T-helper 1 cell treated with Interleukin-12 subunit alpha and Interleukin-12 subunit beta and Interleukin-4 antibody, amounts not matched to agents 30 μg/mL and 1 μg/mL, for 36 hours (primary cell): ENCODE measurements at regions not wholly inside any gene's neighbourhood (a gene's known extent, or its start where the extent isn't known, plus 50 kb on each side); places are given as distances from the start of the nearest gene placed in this dataset.

Source experiments
- H3K27ac Mint-ChIP-seq: one replicate; pipeline ENCODE4 v1.8.0; 2021; ENCODE audit warnings: mild to moderate bottlenecking, mixed read lengths
- H3K27me3 Mint-ChIP-seq: one replicate; pipeline ENCODE4 v1.8.0; 2021; ENCODE audit warnings: low read depth, mixed read lengths
- H3K36me3 Mint-ChIP-seq: one replicate; pipeline ENCODE4 v1.8.0; 2021; ENCODE audit warnings: low read depth, mixed read lengths
- H3K4me1 Mint-ChIP-seq: one replicate; pipeline ENCODE4 v1.8.0; 2021; ENCODE audit warnings: low read depth, mixed read lengths
- H3K4me3 Mint-ChIP-seq: one replicate; pipeline ENCODE4 v1.8.0; 2021; ENCODE audit warnings: mild to moderate bottlenecking, moderate library complexity, mixed read lengths
- H3K9me3 Mint-ChIP-seq: one replicate; pipeline ENCODE4 v1.8.0; 2021; ENCODE audit warnings: mixed read lengths

DNA sequence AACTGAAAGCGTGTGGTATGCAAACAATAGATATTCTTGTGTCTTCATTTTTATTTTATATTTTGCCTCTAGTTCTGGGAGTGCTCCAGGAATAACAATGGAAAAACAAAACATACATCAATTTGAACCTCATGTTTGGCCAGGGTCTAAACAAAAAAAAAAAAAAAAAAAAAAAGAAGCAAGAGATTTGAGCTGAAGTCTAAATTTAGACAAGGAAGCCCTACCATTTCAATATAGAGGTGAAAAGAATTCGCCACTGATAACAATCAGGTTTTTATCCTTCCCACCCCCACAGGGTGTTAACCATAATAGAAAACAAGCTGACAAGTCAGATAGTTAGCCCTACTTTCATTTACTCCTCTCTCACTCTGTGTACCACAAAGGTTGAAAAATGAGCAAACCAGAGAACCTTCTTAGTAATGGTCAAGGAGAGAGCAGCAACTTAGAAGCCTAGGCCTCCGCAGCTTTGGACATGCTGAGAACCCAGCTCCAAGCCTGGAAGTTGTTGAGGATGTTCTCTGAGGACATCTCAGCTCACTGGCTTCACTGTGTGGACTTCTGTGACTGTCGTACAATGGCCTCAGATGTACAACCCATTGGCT lies 118.2 kb upstream of the HMHB1 start:
- Mint-ChIP-seq H3K4me3 (no peak overlapping the region), H3K27me3 (peaks cover 12% of the 10 kb centered on the region), H3K9me3 (peaks cover 23% of the 10 kb centered on the region), H3K36me3 (peaks cover 10% of the 10 kb centered on the region), H3K4me1 (peaks cover 10% of the 10 kb centered on the region), H3K27ac (no peak overlapping the region)

DNA sequence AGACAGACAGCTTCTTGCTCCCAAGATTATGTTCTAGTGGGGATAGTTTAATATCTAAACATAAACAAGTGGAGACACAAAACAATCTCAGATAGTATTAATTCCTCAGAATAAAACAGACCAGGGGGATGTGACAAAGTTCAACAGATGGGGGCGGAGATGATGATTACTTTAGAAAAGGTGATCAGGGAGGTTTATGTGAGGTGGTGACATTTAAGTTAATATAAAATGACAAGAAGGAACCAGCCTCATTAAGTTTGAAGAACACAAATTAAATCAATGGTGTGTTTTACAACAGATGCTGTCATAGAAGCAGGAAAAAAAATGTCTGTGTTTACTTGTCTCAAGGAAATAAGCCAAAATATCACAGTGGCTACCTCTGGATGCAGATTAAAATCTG lies 119.6 kb upstream of the HMHB1 start:
- Mint-ChIP-seq H3K27me3 (peaks cover 12% of the 10 kb centered on the region), H3K9me3 (peaks cover 29% of the 10 kb centered on the region), H3K4me3 (no peak overlapping the region), H3K4me1 (peaks cover 8% of the 10 kb centered on the region), H3K36me3 (peaks cover 10% of the 10 kb centered on the region), H3K27ac (no peak overlapping the region)

DNA sequence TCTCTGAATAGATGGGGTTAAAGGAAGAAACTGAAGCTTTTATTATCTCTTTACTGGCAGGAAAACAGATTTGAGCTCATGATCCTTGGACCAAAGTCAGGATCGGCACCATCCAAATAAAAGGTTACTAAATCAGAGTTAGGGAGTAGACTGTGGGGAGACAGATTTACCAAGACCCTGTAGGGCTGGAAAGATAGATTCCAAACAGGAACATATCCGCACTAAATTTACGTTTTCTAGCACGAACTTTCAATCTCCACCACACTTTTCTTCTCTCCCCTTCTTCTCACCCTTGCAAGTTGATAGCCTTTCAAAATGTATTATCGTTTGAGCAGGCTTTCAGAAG lies 120.0 kb upstream of the HMHB1 start:
- Mint-ChIP-seq H3K9me3 (peaks cover 29% of the 10 kb centered on the region), H3K4me3 (no peak overlapping the region), H3K27ac (no peak overlapping the region), H3K27me3 (peaks cover 12% of the 10 kb centered on the region), H3K36me3 (peaks cover 10% of the 10 kb centered on the region), H3K4me1 (peaks cover 8% of the 10 kb centered on the region)

DNA sequence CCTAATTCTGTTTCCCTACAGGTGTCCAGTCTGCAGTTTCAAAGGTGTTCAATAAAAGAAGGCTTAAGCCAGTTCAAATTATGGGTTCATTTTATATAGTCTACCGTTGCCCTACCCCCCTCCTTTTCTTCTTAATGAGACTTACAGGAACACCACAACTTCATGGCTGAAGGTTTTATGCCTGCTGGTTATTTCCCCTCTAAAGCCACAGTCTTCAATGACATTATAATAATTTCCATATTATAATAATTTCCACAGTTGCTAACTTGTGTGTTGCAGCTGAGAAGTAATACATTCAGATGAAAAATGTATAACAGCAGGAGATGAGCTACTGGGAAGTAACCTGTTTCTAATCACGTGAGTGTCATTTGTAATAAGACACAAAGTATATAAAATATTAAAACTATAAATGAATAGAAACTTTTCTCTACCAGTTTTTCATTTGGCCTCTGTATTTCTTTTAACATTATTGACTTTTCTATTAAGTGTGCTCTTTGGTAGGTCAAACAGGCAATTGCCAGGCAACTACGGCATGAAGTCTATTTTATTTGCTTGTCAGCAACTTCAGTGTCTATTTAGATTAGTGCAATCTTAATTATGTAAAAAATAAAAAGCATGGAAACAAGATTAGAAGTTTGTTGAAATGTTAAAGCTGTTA lies 120.5 kb upstream of the HMHB1 start:
- H3K4me1 Mint-ChIP-seq, result peaks cover 8% of the 10 kb centered on the region

DNA sequence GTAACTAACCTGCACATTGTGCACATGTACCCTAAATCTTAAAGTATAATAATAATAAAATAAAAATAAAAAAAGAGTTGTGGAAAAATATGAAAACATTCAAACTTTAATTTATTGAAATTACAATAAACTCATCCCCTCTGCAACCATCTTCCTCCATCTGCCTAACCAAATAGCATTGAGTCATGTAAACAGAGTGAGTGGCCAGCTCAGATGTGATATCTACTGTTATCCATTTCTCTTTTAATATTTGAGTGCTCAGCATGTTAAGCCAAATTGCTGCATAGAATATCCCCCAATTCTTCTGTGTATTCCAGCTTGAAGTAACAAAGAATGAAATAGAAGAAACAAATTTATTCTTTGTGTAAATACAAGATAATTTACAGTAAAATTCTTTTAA lies 124.4 kb upstream of the HMHB1 start:
- Mint-ChIP-seq H3K9me3 (peaks cover 25% of the 10 kb centered on the region), H3K27ac (no peak overlapping the region), H3K4me3 (no peak overlapping the region), H3K27me3 (peaks cover 12% of the 10 kb centered on the region), H3K4me1 (peaks cover 2% of the 10 kb centered on the region), H3K36me3 (peaks cover 7% of the 10 kb centered on the region)

More for the DNA sequence above, 120.5 kb upstream of the HMHB1 start:
- no peak overlapping the region for H3K27ac Mint-ChIP-seq
- peaks cover 29% of the 10 kb centered on the region for H3K9me3 Mint-ChIP-seq
- H3K36me3 Mint-ChIP-seq, result peaks cover 10% of the 10 kb centered on the region
- peaks cover 12% of the 10 kb centered on the region for H3K27me3 Mint-ChIP-seq
- H3K4me3 Mint-ChIP-seq, result no peak overlapping the region

DNA sequence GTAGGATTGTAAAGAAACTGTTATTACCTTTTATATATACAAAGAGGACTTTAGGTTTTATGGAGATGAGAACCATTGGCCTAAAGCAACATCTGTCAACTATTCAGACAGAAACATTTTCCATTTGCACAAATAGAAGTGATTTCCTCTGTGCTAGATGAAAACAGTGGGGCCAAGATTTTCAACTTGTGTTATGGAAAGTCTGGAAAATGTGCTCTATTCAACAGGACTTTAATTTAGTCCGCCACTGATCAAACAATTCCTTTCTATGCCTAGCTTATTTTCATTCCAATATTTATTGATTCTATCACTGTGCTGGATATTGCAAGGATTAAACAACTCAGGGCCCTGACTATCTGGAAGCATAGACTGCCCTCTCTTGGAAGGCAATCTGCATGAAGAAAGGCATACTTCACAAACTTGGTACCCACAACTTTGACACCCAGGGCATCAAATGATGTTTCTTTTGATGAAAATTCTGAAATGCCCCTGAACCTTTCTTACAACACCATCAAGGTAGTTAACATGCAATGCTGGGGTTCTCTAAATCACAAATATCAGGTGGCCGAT lies 126.6 kb upstream of the HMHB1 start:
- Mint-ChIP-seq H3K36me3 (peaks cover 4% of the 10 kb centered on the region), H3K4me3 (no peak overlapping the region), H3K4me1 (no peaks in the 10 kb centered on the region), H3K27me3 (peaks cover 7% of the 10 kb centered on the region), H3K27ac (no peak overlapping the region), H3K9me3 (peaks cover 17% of the 10 kb centered on the region)

DNA sequence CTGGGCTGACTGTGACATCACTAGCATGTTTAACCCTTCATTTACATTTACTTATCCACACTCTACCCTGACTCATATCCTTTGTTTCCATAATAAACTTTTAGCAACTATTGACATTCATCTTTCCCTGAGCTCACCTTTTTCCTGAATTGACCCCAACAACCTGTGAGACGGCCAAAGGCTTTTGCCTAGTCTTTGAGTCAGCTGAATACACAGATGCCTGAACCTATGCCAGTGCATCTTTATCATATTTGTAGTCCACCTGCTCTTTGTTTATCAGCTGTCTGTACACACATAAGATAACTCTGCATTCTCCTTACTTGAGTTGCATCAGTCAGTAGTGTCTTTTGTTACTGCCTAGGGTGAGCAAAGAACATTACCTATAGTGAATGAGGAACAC lies 128.5 kb upstream of the HMHB1 start:
- Mint-ChIP-seq H3K27me3 (no peaks in the 10 kb centered on the region), H3K4me3 (no peak overlapping the region), H3K9me3 (peaks cover 4% of the 10 kb centered on the region)

DNA sequence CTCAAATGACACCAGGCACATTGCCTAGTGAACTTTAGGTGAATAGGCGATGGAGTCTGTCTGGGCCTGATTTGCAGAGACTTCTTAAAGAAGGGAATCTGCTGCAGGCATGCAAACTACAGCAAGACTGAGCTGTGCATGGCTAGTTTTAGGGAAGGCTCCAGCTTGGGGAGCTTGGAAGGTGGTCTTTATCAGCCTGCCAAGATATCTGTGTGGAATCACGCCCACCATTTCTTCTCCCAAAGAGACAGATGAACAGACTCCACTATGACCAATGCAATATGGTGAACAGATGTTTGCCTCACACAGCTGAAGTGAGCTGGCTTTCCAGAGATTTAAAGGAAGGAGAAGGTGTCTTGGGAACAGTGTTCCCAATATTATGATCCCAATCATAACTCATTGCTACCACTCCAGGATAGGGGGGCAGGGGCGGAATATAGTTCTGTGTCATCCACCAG lies 129.0 kb upstream of the HMHB1 start:
- Mint-ChIP-seq H3K27ac (no peak overlapping the region), H3K9me3 (peaks cover under 1% of the 10 kb centered on the region), H3K27me3 (no peaks in the 10 kb centered on the region), H3K4me1 (peaks cover 5% of the 10 kb centered on the region), H3K4me3 (no peak overlapping the region), H3K36me3 (peaks cover 2% of the 10 kb centered on the region)

More for the DNA sequence above, 128.5 kb upstream of the HMHB1 start:
- Mint-ChIP-seq H3K36me3 (peaks cover 2% of the 10 kb centered on the region), H3K27ac (no peak overlapping the region), H3K4me1 (peaks cover 1% of the 10 kb centered on the region)

DNA sequence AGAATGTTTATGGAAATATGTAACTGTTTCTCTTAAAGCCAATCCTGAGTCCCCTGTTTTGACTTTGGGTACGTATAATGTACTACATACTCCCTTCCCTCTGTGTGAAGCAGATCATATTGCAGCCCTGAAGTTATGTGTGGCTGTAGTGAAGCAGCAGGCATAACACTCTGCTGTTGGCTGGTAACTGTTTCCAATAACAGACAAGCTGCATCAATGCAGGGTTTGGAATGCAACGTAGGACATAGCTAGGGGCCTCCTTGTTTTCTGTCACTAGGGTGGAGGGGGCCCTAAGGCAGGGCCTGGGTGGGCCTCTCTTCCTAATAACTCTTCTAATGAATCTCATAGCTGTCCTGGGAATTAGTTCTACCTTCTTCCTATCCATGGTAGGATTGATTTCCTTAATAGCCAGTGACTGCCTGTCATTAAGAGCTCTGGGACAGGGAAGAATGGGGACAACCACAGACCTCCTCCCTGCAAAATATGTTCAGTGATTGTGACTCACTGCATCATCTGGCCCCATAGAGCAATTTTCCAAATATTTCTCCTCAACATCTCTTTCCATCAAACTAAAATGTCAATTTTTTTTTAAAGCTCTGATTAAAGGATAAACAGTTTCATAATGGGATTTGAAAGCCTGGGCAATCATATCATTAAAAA lies 129.6 kb upstream of the HMHB1 start:
- Mint-ChIP-seq H3K4me1 (peaks cover 5% of the 10 kb centered on the region), H3K9me3 (no peaks in the 10 kb centered on the region), H3K27me3 (no peaks in the 10 kb centered on the region), H3K36me3 (peaks cover 2% of the 10 kb centered on the region), H3K27ac (no peak overlapping the region), H3K4me3 (no peak overlapping the region)

DNA sequence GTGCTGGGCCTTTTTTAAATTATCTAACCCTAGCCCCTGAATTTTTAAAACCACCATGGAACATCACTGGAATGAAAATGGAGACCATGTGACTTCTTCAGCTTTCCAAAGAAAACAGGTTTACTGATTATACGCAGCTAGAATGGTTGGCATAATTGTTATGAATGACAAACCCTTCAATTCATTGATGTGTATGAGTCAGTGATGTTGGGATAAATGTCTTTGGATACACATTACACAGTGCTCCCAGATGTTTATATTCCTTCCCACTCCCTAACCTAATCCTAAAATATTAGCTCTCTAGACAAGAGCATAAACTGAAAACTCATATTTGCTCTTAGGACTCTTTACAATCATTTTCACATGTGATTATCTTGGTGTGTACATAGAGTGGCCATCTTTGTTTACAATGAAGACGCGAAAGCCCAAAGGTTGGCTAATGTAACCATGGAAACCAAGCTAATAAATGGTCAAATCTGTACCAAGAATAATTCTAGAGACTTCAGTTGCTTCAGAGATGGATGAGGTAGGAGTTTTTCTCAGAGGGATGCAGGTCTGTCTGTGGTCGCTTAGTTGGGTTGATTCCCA lies 131.2 kb upstream of the HMHB1 start:
- peaks cover 2% of the 10 kb centered on the region for H3K36me3 Mint-ChIP-seq
- H3K27me3 Mint-ChIP-seq, result no peaks in the 10 kb centered on the region
- peaks cover 5% of the 10 kb centered on the region for H3K4me1 Mint-ChIP-seq
- H3K9me3 Mint-ChIP-seq, result no peaks in the 10 kb centered on the region
- H3K27ac Mint-ChIP-seq, result no peak overlapping the region
- no peak overlapping the region for H3K4me3 Mint-ChIP-seq

DNA sequence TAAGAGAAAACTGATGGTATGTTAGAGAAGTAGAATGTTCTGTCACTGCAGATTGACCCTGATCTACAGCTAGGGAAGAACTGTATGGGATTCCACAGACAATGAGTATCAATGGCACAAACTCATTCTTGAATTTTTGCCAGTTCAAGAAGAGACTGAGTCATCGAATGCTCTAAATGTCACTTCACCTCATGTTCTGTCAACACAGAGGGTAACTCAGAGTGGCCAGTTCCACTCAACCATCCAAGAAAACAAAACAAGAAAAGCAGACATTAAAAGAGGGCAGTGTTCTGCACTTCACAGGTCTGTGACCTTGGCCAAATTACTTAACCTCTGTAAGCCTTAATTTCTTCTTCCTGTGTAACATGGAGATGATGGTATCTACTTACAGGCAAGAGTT lies 132.2 kb upstream of the HMHB1 start:
- no peak overlapping the region for H3K4me3 Mint-ChIP-seq
- H3K4me1 Mint-ChIP-seq, result peaks cover 5% of the 10 kb centered on the region
- H3K9me3 Mint-ChIP-seq, result no peaks in the 10 kb centered on the region
- peaks cover 6% of the 10 kb centered on the region for H3K27me3 Mint-ChIP-seq
- H3K36me3 Mint-ChIP-seq, result peaks cover 2% of the 10 kb centered on the region
- no peak overlapping the region for H3K27ac Mint-ChIP-seq

DNA sequence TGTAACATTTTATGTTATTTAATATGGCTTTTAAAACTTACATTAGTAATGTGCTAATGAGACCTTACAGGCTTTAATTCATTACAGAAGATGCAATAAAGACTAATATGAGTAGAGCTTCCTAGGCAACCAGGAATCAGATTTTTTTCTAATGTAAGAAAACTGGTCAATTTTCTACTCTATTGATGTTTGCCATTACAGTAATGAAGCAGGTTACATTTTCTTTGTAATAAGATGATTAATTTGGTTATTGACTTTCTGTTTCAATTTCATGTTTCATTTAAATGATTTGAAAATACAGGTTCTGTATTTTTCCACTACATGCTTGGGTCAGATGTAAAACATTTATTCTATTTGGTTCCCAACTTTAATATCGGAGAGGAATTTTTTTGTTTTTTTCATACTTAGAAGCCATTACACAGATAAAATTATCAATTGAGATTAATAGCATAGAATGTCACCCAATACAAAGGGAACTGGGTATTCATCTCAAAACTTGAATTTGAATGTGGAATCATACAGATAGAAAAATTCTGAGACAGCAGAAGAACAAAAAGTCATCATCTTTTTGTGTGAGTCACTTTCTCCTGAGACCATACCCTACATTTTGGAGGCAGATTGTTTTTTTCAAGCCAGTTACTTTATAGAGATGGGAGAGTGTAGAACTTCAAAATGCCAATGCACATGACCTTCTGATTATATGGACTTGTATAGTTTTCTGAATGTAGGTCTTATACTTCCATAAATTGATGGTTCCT lies 133.6 kb upstream of the HMHB1 start:
- H3K27me3 Mint-ChIP-seq, result peaks cover 11% of the 10 kb centered on the region
- no peak overlapping the region for H3K4me3 Mint-ChIP-seq
- peaks cover 5% of the 10 kb centered on the region for H3K4me1 Mint-ChIP-seq
- H3K36me3 Mint-ChIP-seq, result peaks cover 2% of the 10 kb centered on the region
- no peaks in the 10 kb centered on the region for H3K9me3 Mint-ChIP-seq
- H3K27ac Mint-ChIP-seq, result no peak overlapping the region

DNA sequence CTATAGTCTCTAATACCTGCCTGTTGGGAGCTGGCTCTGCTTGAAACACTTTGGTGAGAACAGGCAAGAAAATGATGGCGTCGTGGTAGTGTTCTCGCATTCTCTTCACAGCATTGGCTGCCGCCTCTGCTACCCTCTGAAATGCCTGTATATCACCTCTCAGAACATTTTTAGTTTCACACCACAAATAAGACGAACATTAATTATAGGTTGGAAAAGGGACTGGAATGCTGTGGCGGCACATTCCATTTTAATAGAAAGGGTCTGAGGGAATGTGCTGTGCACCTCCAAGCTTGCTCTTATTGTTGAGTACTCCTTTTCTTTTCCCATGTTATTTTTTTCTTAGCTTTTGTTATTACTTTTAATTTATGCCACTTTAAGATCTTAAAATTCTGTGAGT lies 134.6 kb upstream of the HMHB1 start:
- no peak overlapping the region for H3K27ac Mint-ChIP-seq
- peaks cover 11% of the 10 kb centered on the region for H3K27me3 Mint-ChIP-seq
- peaks cover 5% of the 10 kb centered on the region for H3K4me1 Mint-ChIP-seq
- no peak overlapping the region for H3K4me3 Mint-ChIP-seq
- H3K36me3 Mint-ChIP-seq, result peaks cover 2% of the 10 kb centered on the region
- H3K9me3 Mint-ChIP-seq, result no peaks in the 10 kb centered on the region

DNA sequence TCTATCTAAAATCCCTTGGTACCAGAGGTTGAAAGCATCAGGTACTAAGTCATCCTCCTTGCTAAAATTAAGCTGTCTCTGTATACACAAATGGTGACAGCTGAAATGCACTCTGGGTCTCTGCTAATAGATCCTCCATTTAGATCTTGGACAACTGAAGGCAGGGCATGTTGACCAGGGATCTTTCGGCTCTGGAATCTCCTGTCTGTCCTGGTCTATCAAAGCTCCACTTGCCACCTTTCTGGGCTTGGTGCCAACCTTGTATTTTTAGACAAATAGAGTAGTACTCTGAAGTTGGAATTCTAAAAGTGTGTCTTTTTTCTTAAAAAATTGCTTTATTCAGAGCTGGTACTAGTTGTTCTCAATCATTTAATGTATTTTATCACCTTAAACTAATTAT lies 135.2 kb upstream of the HMHB1 start:
- Mint-ChIP-seq H3K4me3 (no peak overlapping the region), H3K36me3 (peaks cover 2% of the 10 kb centered on the region), H3K27ac (no peak overlapping the region), H3K9me3 (no peaks in the 10 kb centered on the region), H3K4me1 (peaks cover 5% of the 10 kb centered on the region), H3K27me3 (peaks cover 11% of the 10 kb centered on the region)
